Gastrocnemius medialis (tissue), 4 donors: ENCODE measurements at regions not wholly inside any gene's neighbourhood (a gene's known extent, or its start where the extent isn't known, plus 50 kb on each side); places are given as distances from the start of the nearest gene placed in this dataset.

Experiments used
- ATAC-seq, 2 donors: fragments of 150-250 bp; one replicate each; pipeline ENCODE4 v1.9.1; 2016
- DNase-seq, 2 donors: peaks; one replicate each; pipeline ENCODE4 v3.0.0-alpha.2; 2019
- H3K27ac ChIP-seq, 4 donors: fragments of 200-600 bp; sonication (generic); 1 replicate in 1 of 4; 2 replicates in 3 of 4; pipeline ENCODE4 v1.5.1; 2016 to 2018; ENCODE audit warnings: mild to moderate bottlenecking in 2 of 4, moderate library complexity in 1 of 4
- H3K27me3 ChIP-seq, 3 donors: fragments of 200-600 bp; sonication (generic) in 2 of 3; 1 replicate in 1 of 3; 2 replicates in 2 of 3; pipeline versions ENCODE4 v1.5.1 to v1.6.0; 2016 to 2019; ENCODE audit warnings: mild to moderate bottlenecking in 1 of 3, moderate library complexity in 1 of 3
- H3K36me3 ChIP-seq, 2 donors: fragments of 200-600 bp; sonication (generic) in 1 of 2; one replicate each; pipeline ENCODE4 v1.5.1; 2017 to 2018
- H3K4me1 ChIP-seq, 2 donors: fragments of 200-600 bp; sonication (generic) in 1 of 2; one replicate each; pipeline ENCODE4 v1.5.1; 2016 to 2017; ENCODE audit warnings: mild to moderate bottlenecking in 2 of 2
- H3K4me3 ChIP-seq, 4 donors: fragments of 200-600 bp; sonication (generic) in 3 of 4; 1 replicate in 1 of 4; 2 replicates in 3 of 4; pipeline ENCODE4 v1.5.1; 2016 to 2019; ENCODE audit warnings: mild to moderate bottlenecking in 2 of 4
- H3K9me3 ChIP-seq, 3 donors: fragments of 200-600 bp; sonication (generic) in 2 of 3; 1 replicate in 1 of 3; 2 replicates in 2 of 3; pipeline ENCODE4 v1.5.1; 2016 to 2019
- CTCF ChIP-seq, 5 experiments: fragments of 450-650 bp in 3 of 5; fragments of 200-600 bp in 2 of 5; sonication (generic) in 2 of 5; IDR thresholded peaks in 4 of 5; conservative IDR thresholded peaks in 1 of 5; 1 replicate in 4 of 5; 2 replicates in 1 of 5; pipeline ENCODE4 v1.5.1; 2016 to 2019; ENCODE audit warnings: antibody characterized with exemption in 5 of 5, mild to moderate bottlenecking in 3 of 5, moderate library complexity in 3 of 5
- POLR2A ChIP-seq, 2 donors: fragments of 450-650 bp; IDR thresholded peaks; one replicate each; pipeline ENCODE4 v1.6.1; 2017; ENCODE audit warnings: antibody characterized with exemption in 2 of 2, mild to moderate bottlenecking in 2 of 2, moderate library complexity in 2 of 2
- in situ Hi-C, 4 donors: fragments of 200-750 bp; cut with MboI; loops; one replicate each; pipeline versions ENCODE4 v1.15.0 to v1.8.0; 2017; ENCODE audit warnings: low sequenced_read_pairs in 4 of 4
- intact Hi-C: fragments of 100-400 bp; cut with DNase I; formaldehyde crosslinking; loops from one replicate; pipeline ENCODE4 v1.15.1; 2023; ENCODE audit warnings: low total_unique reads

DNA sequence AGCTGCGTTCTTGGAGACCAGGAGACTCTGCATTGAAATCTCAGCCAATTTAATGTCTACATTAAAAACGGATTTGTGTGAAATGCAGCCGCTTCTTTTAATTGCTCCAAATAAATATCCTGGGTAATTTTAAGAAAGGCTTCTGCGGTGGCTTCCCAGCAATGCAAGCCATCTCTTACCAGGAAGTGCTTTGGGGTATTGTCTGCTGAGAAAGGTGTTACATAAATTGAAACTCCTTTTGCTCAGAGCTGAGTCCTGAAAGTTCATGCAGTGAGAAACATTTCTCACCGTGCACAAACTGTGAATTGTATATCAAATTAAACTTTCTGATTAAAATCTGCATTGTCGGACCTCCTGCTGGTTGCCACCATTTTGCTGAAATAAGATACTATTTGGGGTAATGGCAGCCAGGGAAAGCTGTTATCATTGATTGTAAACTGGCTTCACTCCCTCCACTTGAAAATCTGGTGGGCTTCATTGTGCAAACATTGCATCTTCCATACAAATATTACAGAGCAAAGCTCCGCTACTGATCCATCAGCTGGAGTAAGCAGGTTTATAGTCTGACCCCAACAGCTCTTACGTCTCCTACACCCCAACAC, 59.5 kb downstream of the ZIC5 start:
- peaks cover 17 to 41% (median 35%) of the 10 kb centered on the region in 3 donors for H3K27me3 ChIP-seq
- TF ChIP-seq POLR2A (IDR thresholded peaks at IDR 0.05), result no peak
- no peak for TF ChIP-seq CTCF (IDR thresholded peaks at IDR 0.05 in 4 of 5, conservative IDR thresholded peaks at IDR 0.05 in 1 of 5)
- no peaks in the 10 kb centered on the region for H3K9me3 ChIP-seq
- ATAC-seq (no peak), DNase-seq (no peak)
- intact Hi-C loops, result no loop called here
- no peaks in the 10 kb centered on the region for H3K36me3 ChIP-seq
- H3K4me1 ChIP-seq, result no peaks in the 10 kb centered on the region
- in situ Hi-C loops, result loop anchor here in 3 of 4 donors (25.0 kb wide), 2 partner anchors 325 to 600 kb away; no protein-coding TSS in a partner anchor
- H3K27ac ChIP-seq, result no peak overlapping the region
- H3K4me3 ChIP-seq, result no peak overlapping the region

GRCh38 chr13:99911069-99911964, 60.2 kb downstream of the ZIC5 start:
- in situ Hi-C loops (loop anchor here in 3 of 4 donors (25.0 kb wide), 2 partner anchors 326 to 601 kb away; no protein-coding TSS in a partner anchor), intact Hi-C loops (no loop called here)
- DNase-seq (no peak), ATAC-seq (no peak)
- no peak overlapping the region for H3K27ac ChIP-seq
- no peaks in the 10 kb centered on the region for H3K36me3 ChIP-seq
- H3K4me3 ChIP-seq, result no peak overlapping the region
- TF ChIP-seq POLR2A (IDR thresholded peaks at IDR 0.05) (no peak), CTCF (IDR thresholded peaks at IDR 0.05 in 4 of 5, conservative IDR thresholded peaks at IDR 0.05 in 1 of 5) (no peak)
- H3K4me1 ChIP-seq, result no peaks in the 10 kb centered on the region
- H3K27me3 ChIP-seq, result peaks cover 25 to 41% (median 40%) of the 10 kb centered on the region in 3 donors
- H3K9me3 ChIP-seq, result no peaks in the 10 kb centered on the region

- no peak for TF ChIP-seq POLR2A (IDR thresholded peaks at IDR 0.05)
- H3K9me3 ChIP-seq, result no peaks in the 10 kb centered on the region
- no peak overlapping the region for H3K4me3 ChIP-seq
- H3K27me3 ChIP-seq, result peaks cover 25 to 38% (median 33%) of the 10 kb centered on the region in 3 donors
- in situ Hi-C loops (loop anchor here in 3 of 4 donors (25.0 kb wide), 2 partner anchors 327 to 602 kb away; no protein-coding TSS in a partner anchor), intact Hi-C loops (no loop called here)
- ATAC-seq (no peak), DNase-seq (no peak)
- no peak overlapping the region for H3K27ac ChIP-seq
- H3K4me1 ChIP-seq, result no peaks in the 10 kb centered on the region
- H3K36me3 ChIP-seq, result no peaks in the 10 kb centered on the region
Measured at GRCh38 chr13:99909836-99910619, 61.5 kb downstream of the ZIC5 start.

DNA sequence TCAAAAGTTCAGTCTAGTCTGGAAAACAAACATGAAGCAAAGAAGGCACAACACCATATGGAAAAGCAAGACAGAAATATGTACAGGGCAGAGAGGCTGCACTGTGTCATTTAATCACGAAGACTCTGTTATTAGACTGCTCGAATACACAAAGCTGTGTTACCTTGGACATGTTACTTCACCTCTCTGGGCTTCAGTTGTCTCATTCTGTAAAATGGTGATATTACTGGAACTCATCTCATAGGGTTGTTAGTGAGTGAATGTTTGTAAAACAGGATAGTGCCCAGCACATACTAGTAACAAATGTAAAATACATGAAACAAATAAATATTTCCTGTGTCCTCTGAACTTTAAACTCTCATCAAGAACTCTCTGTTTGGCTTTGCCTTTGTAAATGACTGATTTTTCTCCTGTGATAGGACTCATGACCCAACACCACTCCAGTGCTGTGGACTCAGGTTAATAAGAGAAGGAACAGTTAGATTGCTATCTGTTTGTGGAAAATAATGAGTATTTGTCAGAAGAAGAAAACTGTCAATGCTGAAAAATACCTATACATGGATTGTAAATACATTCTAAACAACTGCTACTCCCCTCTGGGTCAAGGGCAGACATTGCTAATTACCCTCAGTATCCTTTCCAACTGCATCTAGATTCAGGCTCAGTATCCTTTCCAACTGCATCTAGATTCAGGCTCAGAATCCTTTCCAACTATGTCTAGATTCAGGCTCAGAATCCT, 62.3 kb downstream of the ZIC5 start:
- DNase-seq, result no peak
- in situ Hi-C loops (loop anchor here in 3 of 4 donors (25.0 kb wide), 2 partner anchors 328 to 603 kb away; no protein-coding TSS in a partner anchor), intact Hi-C loops (no loop called here)
- no peak for ATAC-seq
- Histone ChIP-seq H3K4me1 (no peaks in the 10 kb centered on the region), H3K9me3 (no peaks in the 10 kb centered on the region), H3K36me3 (no peaks in the 10 kb centered on the region), H3K4me3 (no peak overlapping the region), H3K27me3 (peaks cover 25 to 39% (median 33%) of the 10 kb centered on the region in 3 donors), H3K27ac (no peak overlapping the region)
- TF ChIP-seq POLR2A (IDR thresholded peaks at IDR 0.05) (no peak), CTCF (IDR thresholded peaks at IDR 0.05 in 4 of 5, conservative IDR thresholded peaks at IDR 0.05 in 1 of 5) (no peak)
